Breast epithelium (tissue), 4 donors: ENCODE measurements at regions not wholly inside any gene's neighbourhood (a gene's known extent, or its start where the extent isn't known, plus 50 kb on each side); places are given as distances from the start of the nearest gene placed in this dataset.
"Not testable (repeated sequence)": the region's sequence is repeated elsewhere in the genome, so short reads cannot be mapped to it uniquely, and the experiment has no call there.

ENCODE experiments used
- DNase-seq, 2 donors: peaks; one replicate each; pipeline ENCODE4 v3.0.0-alpha.2; 2019; ENCODE audit warnings: low spot score in 2 of 2
- H3K27ac ChIP-seq, 2 donors: fragments of 200-600 bp; sonication (generic) in 1 of 2; one replicate each; pipeline ENCODE4 v1.5.1; 2016 to 2019; ENCODE audit warnings: mild to moderate bottlenecking in 1 of 2
- H3K27me3 ChIP-seq, 2 donors: fragments of 200-600 bp; sonication (generic) in 1 of 2; one replicate each; pipeline versions ENCODE4 v1.5.1 to v1.6.0; 2017 to 2019; ENCODE audit warnings: control low read depth in 1 of 2, mild to moderate bottlenecking in 1 of 2
- H3K36me3 ChIP-seq: fragments of 200-600 bp; one replicate; pipeline ENCODE4 v1.5.1; 2019
- H3K4me1 ChIP-seq, 2 donors: fragments of 200-600 bp; sonication (generic); one replicate each; pipeline ENCODE4 v1.5.1; 2016 to 2019; ENCODE audit warnings: control low read depth in 1 of 2
- H3K4me3 ChIP-seq, 3 donors: fragments of 200-600 bp; sonication (generic); 1 replicate in 2 of 3; 2 replicates in 1 of 3; pipeline ENCODE4 v1.5.1; 2016 to 2019; ENCODE audit warnings: mild to moderate bottlenecking in 3 of 3, moderate library complexity in 2 of 3
- H3K9me3 ChIP-seq, 2 donors: fragments of 200-600 bp; sonication (generic) in 1 of 2; one replicate each; pipeline ENCODE4 v1.5.1; 2016 to 2019; ENCODE audit warnings: control low read depth in 1 of 2
- POLR2A ChIP-seq: fragments of 450-650 bp; IDR thresholded peaks from one replicate; pipeline ENCODE4 v1.6.1; 2016; ENCODE audit warnings: antibody characterized with exemption, mild to moderate bottlenecking, moderate library complexity
- POLR2AphosphoS5 ChIP-seq, 3 donors: sonication (generic); formaldehyde crosslinking; IDR thresholded peaks; one replicate each; pipeline ENCODE4 v1.6.1; 2017; ENCODE audit warnings: antibody characterized with exemption in 3 of 3
- intact Hi-C: fragments of 100-400 bp; cut with DNase I; formaldehyde crosslinking; loops from one replicate; pipeline ENCODE4 v1.15.1; 2023; ENCODE audit warnings: low total_unique reads
- TF ChIP-seq, protein P1 (sequence below), 3 donors: fragments of 450-650 bp; IDR thresholded peaks; one replicate each; pipeline ENCODE4 v1.5.1; 2016 to 2017; ENCODE audit warnings: antibody characterized with exemption in 3 of 3, mild to moderate bottlenecking in 3 of 3, moderate library complexity in 3 of 3

DNA sequence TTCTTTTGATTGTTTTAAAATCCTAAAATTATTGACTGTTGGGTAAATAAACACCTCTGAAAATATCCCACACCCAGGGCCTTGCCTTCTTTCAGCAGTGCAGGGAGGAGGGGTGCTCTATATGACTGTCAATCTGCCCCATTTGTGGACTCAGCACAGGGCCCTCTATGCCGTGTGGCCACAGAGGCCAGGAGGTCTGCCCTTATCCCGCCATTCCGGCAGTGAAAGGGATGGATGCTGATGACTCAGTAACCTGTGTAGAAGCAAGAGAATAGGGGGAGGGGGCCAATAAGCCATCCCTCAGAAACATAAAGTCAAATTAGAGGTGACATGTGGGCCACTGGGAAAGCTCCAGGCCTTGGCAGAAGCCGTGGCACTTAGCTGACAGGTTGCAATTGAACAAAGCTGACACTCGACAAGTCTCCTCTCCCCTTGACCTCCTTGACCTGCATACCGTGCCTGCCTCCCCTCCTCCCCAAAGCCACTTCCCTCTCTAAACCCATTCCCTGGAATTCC lies 281.4 kb upstream of the DYNLRB2 start:
- no peak for DNase-seq
- no peak for TF ChIP-seq POLR2AphosphoS5 (IDR thresholded peaks at IDR 0.05)
- no peak for TF ChIP-seq POLR2A
- TF ChIP-seq, protein P1, sequence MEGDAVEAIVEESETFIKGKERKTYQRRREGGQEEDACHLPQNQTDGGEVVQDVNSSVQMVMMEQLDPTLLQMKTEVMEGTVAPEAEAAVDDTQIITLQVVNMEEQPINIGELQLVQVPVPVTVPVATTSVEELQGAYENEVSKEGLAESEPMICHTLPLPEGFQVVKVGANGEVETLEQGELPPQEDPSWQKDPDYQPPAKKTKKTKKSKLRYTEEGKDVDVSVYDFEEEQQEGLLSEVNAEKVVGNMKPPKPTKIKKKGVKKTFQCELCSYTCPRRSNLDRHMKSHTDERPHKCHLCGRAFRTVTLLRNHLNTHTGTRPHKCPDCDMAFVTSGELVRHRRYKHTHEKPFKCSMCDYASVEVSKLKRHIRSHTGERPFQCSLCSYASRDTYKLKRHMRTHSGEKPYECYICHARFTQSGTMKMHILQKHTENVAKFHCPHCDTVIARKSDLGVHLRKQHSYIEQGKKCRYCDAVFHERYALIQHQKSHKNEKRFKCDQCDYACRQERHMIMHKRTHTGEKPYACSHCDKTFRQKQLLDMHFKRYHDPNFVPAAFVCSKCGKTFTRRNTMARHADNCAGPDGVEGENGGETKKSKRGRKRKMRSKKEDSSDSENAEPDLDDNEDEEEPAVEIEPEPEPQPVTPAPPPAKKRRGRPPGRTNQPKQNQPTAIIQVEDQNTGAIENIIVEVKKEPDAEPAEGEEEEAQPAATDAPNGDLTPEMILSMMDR (IDR thresholded peaks at IDR 0.05) = no peak
- H3K4me3 ChIP-seq = no peak overlapping the region
- H3K4me1 ChIP-seq = no peaks in the 10 kb centered on the region
- no peak overlapping the region for H3K27ac ChIP-seq
- H3K9me3 ChIP-seq = no peaks in the 10 kb centered on the region
- intact Hi-C loops = no loop called here
- no peaks in the 10 kb centered on the region for H3K36me3 ChIP-seq
- H3K27me3 ChIP-seq = no peaks in the 10 kb centered on the region

DNA sequence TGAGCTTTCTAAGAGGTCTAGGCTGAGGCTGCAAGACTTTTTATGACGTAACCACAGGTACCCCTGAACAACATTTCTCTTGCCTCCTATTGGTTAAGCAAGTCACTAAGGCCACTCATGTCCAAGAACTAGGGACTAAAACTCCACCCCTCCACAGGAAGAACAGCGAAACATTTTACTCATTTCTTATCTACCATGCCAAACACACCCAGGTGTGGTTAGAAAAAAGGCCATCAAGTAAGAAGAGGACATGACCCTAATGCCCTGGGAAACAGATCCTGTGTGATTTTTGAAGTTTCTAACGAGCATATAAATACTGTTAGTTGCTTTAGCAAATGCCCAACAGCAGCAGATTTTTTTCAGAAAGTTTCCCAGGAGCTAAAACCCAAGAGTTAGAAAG lies 282.4 kb upstream of the DYNLRB2 start:
- no peaks in the 10 kb centered on the region for H3K27me3 ChIP-seq
- H3K36me3 ChIP-seq = no peaks in the 10 kb centered on the region
- no peak overlapping the region for H3K4me3 ChIP-seq
- intact Hi-C loops = no loop called here
- DNase-seq = no peak
- H3K9me3 ChIP-seq = no peaks in the 10 kb centered on the region
- no peaks in the 10 kb centered on the region for H3K4me1 ChIP-seq
- H3K27ac ChIP-seq = no peak overlapping the region
- TF ChIP-seq POLR2A (no peak), POLR2AphosphoS5 (IDR thresholded peaks at IDR 0.05) (no peak)
- TF ChIP-seq, protein P1 (IDR thresholded peaks at IDR 0.05) = no peak

DNA sequence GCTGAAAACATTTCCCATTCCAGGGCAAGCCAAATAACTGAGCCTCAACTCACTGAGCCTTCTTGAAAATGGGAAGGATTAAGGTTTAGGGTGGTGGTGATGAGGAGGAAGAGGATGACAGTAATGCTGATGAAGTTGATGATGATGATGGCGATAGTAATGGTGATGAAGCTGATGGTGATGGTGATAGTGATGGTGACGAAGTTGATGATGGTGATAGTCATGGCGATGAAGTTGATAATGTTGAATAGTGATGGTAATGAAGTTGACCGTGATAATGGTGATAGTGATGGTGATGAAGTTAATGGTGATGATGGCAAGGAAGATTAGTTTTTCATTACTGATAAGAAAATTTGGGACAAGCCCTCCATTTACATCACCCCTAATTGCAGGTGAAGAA lies 285.8 kb upstream of the DYNLRB2 start:
- Histone ChIP-seq H3K9me3 (no peaks in the 10 kb centered on the region), H3K36me3 (no peaks in the 10 kb centered on the region), H3K4me1 (no peaks in the 10 kb centered on the region), H3K27me3 (no peaks in the 10 kb centered on the region), H3K27ac (no peak overlapping the region), H3K4me3 (no peak overlapping the region)
- no peak for DNase-seq
- TF ChIP-seq POLR2AphosphoS5 (IDR thresholded peaks at IDR 0.05) (no peak), POLR2A (no peak)
- TF ChIP-seq, protein P1 (IDR thresholded peaks at IDR 0.05) = no peak
- intact Hi-C loops = no loop called here

DNA sequence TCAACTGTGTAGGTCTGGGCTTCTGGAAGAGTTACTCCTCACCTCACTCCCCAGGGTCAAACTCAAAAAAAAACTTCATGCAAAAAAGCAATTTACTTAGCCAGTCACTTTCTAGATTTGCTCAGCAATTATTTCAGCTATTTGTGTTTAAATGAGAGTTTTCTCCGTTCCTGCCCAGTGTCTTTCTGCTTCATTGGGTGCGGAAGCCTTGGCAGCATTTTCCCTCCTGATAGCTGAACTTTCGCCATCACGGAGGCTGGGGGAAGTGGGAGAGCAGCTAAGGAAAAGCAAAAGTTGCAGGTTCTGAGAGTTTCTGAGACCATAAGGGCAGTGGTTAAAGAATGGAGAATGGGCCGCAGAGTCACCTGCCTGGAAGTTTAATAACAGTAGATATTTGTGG lies 287.1 kb upstream of the DYNLRB2 start:
- no peak overlapping the region for H3K4me3 ChIP-seq
- no peaks in the 10 kb centered on the region for H3K27me3 ChIP-seq
- DNase-seq = no peak
- H3K27ac ChIP-seq = no peak overlapping the region
- TF ChIP-seq POLR2AphosphoS5 (IDR thresholded peaks at IDR 0.05) = no peak
- TF ChIP-seq, protein P1 (IDR thresholded peaks at IDR 0.05) = no peak
- TF ChIP-seq POLR2A = no peak
- no peaks in the 10 kb centered on the region for H3K9me3 ChIP-seq
- intact Hi-C loops = no loop called here
- no peaks in the 10 kb centered on the region for H3K36me3 ChIP-seq
- H3K4me1 ChIP-seq = no peaks in the 10 kb centered on the region

DNA sequence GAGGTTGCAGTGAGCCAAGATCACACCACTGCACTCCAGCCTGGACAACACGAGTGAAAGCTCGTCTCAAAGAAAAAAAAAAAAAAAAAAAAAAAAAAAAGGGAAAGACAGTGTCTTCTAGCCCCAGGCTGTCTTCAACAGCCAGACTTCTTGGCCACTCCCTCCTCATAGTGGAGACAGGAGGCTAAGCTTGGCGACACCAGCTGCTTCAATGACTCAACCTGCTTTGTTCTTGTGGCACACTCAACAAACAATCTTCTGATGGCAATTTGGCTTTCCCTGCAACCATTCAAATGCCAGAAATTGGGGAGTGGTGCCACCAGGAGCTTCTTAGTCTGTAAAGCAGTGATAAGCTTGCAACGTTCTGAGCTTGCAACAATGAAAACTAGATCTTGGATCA lies 290.4 kb upstream of the DYNLRB2 start:
- TF ChIP-seq POLR2A (no peak), POLR2AphosphoS5 (IDR thresholded peaks at IDR 0.05) (no peak)
- TF ChIP-seq, protein P1 (IDR thresholded peaks at IDR 0.05) = no peak
- no peak overlapping the region for H3K27ac ChIP-seq
- H3K4me1 ChIP-seq = no peaks in the 10 kb centered on the region
- intact Hi-C loops = no loop called here
- H3K36me3 ChIP-seq = no peaks in the 10 kb centered on the region
- no peaks in the 10 kb centered on the region for H3K27me3 ChIP-seq
- no peaks in the 10 kb centered on the region for H3K9me3 ChIP-seq
- H3K4me3 ChIP-seq = no peak overlapping the region
- no peak for DNase-seq

DNA sequence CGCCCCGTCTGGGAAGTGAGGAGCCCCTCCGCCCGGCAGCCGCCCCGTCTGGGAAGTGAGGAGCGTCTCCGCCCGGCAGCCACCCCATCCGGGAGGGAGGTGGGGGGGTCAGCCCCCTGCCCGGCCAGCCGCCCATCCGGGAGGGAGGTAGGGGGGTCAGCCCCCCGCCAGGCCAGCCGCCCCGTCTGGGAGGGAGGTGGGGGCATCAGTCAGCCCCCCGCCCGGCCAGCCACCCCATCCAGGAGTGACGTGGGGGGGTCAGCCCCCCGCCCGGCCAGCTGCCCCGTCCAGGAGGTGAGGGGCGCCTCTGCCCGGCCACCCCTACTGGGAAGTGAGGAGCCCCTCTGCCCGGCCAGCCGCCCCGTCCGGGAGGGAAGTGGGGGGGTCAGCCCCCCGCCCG lies 297.5 kb upstream of the DYNLRB2 start:
- H3K4me3 ChIP-seq, H3K36me3 ChIP-seq, H3K9me3 ChIP-seq, H3K27ac ChIP-seq, intact Hi-C loops, H3K27me3 ChIP-seq, DNase-seq, H3K4me1 ChIP-seq: not testable (repeated sequence)

DNA sequence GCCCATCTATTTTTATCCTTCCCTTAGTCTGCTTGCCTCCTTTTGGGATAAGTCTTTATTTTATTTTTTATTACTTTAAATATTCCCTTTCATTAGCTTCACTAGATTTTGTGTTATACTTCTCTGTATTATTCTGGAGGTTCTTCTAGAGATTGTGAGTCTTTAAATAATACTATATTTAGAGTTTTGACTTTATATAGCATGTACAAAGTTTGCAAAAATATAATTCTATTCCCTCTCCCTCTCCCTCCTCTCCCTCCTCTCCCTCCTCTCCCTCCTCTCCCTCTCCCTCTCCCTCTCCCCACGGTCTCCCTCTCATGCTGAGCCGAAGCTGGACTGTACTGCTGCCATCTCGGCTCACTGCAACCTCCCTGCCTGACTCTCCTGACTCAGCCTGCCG lies 298.5 kb upstream of the DYNLRB2 start:
- H3K36me3 ChIP-seq, H3K27ac ChIP-seq, intact Hi-C loops: not testable (repeated sequence)

More for the DNA sequence above, 298.5 kb upstream of the DYNLRB2 start:
- DNase-seq, H3K9me3 ChIP-seq, H3K27me3 ChIP-seq, H3K4me1 ChIP-seq, H3K4me3 ChIP-seq: not testable (repeated sequence)
